HG03060 (cell line): ENCODE measurements at regions not wholly inside any gene's neighbourhood (a gene's known extent, or its start where the extent isn't known, plus 50 kb on each side); places are given as distances from the start of the nearest gene placed in this dataset.

Experiments used
- ATAC-seq: cut with Tn5 transposase; IDR thresholded peaks from one replicate; pipeline ENCODE4 v1.9.1; 2021; ENCODE audit warnings: low read depth, moderate number of reproducible peaks; ENCODE audit not compliant: unreplicated experiment

DNA sequence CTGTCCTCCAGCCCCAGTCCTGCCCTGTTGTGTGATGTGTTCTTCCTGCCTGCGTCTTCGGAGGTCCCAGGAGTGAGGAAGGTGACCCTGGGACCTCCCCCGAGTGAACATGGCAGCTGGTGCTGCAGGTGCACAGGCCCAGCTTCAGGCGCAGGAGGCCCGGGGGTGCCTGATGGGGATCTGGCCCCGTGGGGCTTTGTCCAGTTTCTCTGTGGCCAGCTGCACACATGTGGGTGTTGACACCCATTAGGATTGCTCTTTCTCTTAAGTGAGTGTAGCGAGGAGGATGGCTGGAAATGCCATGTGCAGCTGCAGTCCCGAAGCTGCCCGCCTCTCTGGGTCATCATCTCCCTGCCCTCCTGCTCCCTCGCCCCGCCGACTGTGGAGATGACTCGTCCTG is 1279.7 kb downstream of the BRD1 start:
- ATAC-seq, result no peak

DNA sequence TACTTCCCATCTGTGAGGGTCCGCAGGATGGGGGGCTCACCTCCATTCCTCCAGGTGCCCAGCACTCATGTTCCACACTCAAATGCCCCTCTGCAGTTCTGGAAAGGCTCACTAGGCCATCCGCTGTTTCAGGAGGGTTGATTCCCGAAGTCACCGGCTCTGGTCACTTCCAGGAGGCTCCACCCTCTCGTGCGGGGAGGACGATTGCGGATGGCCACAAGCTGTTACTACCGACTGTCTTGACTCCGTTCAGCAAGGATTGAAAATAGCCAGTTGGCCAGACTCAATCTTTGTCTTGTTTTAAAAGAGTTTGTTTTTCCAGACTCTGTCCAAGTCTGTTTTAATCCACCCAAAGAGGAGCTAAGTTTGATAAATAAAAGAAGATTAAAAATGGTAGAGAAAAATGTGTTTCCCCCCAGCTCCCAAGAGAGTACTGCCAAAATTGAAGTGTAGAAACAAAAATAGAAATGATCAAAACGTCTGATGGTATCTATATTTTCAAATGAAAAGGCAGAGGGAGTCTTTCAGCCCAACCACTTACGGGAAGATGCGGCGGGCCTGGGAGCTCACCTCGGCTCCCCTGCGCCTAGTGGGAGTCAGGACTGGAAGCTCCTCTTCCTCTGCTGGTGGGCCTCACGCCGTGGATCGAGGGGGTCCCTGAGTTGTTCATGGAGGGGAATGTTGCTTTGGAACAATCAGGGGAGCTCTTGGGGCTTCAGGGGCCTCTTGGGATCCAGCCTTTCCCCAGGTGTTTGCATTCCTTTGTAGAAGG is 1280.8 kb downstream of the BRD1 start:
- no peak for ATAC-seq

DNA sequence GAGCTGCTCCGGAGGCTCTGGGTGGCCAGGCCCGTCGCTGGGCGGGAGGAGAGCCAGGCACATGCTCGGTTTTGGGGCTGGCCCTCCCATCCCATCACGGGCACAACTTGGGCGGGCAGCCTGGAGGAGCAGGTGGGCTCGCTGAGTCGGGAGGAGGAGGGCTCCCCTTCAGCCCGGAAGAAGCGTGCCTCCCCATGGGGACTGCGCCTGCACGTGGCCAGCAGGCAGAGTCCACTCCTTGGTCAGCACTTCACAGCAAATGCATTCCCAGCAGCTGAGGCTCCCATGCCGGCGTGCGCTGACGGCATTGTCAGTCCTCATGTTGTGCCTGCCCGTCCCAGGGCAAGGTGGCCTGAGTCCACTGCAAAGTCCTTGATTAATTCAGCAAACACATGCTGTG is 1281.7 kb downstream of the BRD1 start:
- no peak for ATAC-seq

DNA sequence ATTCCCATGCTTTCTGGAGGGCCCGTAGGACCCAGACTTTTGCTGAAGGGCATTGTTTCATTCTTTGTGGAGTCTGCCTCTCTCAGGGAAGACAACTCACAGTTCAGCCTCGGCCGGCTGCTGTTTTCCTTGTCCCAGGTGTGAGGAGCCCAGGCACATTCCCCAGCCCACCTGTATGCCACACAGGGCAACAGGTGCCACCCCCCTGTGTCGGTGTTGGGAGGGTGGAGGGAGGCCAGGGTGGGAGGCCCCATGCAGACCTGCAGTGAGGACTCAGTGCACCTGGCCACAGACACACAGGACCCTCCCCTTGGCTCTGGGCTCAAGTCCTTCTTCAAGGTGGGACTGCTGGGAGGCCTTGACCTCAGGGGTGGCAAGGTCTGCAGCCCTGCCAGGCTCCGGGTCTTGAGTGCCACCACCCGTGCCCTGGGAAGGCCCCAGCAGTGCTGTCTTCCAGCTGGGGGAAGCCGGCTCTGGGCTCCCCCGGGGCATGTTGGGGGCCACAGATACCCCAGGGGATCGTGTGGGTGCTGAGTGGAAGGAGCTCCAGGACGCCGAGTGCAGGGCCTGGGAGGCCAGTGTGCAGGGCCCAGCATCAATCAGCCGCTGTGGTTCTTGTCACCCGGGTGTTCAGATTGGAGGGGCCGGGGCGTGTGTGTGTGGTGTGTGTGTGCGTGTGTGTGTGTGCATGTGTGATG is 1286.1 kb downstream of the BRD1 start:
- no peak for ATAC-seq

DNA sequence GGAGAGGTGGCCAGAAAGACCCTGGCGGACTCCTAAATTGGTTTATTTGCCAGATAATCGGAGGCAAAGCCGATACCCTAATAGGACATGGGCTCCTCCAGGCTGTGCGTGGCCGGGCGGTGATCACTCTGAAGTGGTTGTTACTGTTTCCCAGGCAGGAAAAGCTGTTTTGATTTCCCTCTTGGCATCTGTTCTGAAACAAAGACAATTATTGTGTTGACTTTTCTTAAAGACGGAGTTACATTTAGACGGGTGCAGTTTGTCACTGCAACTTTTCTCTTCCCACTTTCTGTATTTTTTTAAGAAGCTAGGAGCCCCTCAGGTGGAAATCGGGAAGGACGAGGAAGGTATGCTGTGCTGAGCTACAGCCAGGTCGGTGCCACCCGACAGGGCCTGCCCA is 1288.4 kb downstream of the BRD1 start:
- ATAC-seq, result no peak

DNA sequence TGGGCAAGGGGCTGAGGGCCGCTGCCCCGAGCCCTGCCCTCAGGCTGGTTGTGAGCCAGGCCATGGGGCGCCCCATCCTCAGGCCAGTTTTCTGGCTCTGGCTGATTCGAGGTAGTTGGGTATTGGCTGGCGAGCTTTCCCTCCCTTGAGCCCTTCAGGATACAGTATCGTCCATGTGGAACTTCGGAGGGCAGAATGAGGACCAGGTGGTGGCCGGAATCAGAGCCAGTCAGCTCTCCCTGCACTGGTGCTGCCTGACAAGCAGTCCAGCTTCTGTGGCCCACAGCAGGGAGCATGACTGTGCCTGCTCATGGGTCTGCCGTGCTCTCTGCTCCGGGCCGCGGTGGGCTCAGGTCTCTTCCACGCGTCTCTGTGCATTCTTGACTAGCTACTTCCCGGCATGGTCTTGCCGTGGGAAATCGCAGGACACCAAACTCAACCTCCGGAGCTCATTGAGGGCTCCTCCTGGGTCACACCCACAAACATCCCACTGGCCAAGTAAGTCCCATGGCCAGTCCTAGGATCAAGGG is 1289.3 kb downstream of the BRD1 start:
- ATAC-seq, result no peak

DNA sequence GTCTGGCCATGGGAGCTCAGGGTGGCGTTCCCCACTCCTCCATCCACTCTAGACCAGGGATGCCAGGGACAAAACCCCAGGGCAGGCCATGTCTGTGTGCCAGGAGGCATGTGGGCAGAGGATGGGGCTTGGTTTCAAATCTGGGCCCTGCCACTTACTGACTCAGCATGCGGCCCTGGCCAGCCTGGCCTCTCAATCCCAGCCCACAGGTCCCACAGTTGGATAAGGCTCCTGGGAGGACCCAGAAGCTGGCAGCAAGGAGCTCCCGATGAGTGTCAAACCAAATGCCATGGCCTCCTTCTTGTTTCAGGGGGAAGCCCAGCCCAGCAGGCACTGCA is 1290.4 kb downstream of the BRD1 start:
- ATAC-seq, result no peak

DNA sequence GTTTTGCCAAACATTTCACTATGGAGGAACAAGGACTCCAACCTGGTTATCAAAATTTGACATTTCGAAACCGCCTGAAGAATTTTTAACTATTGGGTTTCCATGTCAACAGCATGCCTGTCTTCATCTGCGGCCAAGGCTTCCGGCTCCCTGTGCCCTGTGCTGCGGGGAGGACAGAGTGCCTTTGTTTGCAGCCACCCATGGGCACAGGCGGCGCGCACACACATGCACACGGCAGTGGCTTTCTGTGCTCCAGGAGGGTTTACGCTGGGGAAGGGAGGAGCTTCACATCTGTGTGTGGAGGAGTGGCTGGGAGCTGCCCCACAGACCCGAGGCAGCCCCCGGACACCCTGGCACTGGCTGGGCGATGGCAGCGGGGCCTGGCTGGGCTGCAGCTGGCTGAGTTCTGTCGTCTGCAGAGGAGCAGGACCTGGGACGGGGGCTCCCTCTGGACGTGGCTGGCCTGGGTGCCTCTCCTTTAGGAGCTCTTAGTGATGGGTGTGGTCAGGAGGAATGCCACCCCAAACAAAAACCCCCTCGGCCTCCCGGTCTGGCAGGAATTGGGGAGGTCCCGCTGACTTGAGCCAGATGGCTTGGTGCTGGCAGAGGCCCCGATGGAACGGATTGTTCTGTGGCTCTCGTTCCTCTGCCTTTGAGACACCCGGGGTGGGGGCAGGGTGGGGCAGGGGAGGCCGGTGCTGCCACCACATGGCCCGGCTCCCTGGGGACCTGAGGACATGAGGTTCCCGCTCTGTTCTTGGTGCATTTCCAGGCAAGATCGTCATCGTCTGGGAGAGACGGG is 1290.9 kb downstream of the BRD1 start:
- ATAC-seq, result no peak

DNA sequence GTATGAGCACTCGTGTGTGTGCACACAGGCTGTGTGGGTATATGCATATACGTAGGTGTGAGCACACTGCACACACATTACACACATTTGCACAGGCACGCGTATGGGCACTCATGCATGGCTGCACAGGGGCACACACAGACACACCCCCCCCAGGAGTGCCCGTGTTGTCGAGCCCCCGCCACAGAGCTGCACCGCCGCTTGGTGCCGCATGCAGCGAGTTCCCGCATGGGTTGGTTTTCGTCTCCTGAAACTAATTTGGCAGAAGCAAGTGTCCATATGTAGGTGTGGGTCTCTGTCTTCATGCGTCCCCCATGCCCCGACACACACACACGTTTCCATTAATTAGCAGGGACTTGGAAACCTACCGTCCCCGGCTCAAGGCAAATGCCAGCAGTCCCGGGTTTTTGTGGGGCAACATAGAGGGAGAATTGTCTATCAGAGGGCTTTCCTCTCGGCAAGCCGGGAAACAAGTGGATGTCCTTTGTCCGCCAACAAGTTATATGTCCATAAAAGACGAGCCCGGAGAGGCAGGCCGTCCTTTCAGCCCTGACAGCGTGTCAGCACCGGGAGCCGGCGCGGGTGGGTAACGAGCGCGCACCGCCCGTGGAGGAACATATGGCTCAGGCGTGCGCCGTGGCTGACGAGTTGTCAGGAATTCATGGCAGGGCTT is 1291.7 kb downstream of the BRD1 start:
- no peak for ATAC-seq

DNA sequence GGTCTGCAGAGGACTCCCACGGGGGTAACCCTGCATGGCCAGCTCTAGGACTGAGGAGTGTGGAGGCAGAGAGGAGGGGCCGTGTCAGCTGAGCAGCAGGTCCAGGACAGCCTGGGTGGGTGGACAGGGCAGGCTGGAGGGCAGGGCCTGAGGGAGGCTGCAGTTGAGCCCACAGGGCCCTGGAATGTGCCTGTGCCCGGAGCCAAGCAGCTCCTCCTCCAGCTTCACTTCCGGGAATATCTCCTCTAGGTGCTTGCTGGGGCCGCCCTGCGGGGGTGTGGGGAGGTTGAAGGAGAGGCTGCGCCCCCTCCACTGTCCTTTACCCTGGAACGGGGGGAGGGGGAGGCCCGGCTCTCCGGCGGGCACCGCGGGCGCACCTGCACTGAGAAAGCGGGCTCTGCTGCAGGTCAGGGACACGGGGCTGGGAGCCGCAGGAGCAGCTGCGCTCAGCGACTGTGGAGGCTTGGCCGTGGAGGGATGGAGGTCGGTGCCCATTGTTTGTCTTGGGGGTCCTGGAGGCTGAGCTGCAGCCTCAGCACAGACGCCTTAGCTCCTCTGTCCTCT is 1293.2 kb downstream of the BRD1 start:
- ATAC-seq, result no peak

DNA sequence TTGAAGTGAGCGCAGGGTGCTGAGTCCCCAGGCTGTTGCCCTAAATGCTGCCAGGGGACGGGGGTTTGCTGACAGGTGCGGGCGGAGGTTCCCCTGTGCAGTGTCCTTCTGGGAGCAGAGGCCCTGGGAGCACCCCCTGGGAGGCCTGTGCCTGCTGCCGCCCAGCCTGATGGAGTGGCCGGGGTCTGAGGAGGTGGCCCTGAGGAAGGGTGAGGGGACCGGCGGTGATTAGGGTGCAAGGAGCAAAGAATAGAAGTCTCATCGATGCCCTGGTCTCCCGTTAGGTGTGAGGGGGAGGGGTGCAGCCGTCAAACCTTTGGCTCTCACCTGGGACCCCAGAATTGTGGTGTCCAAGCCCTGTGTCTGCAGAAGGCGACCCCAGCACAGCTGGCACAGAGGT is 1294.7 kb downstream of the BRD1 start:
- no peak for ATAC-seq

DNA sequence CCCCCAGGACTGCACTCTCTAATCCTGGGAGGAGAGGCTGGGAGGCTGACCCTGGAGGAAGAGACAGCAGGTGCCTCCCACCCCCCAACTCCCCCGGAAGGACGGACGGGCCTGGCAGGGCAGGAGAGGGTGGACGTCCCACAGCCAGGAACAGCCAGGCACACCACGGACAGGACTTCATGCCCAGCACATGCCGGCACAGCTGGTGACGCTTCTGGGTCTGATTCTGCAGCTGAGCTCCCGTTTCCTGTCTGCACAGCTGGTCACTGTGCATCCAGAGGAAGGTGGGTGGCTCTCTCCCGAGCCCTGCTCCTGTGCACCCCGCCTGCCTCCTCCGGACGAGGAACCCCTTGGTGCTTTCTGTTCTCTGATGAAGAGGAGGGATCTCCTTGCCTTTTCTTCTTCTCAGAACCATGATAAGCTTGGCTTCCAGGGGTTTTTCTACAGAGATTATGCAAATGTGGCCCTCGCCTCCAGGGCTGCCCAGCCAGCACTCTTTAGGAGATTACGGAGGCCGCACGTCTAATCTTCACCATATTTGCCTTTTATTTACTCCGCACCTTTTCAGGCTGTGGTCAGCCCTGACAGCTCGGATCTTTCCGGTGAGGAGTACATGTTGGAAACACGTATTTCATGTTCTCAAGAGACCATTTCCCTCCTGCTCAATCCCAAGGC is 1295.8 kb downstream of the BRD1 start:
- no peak for ATAC-seq

DNA sequence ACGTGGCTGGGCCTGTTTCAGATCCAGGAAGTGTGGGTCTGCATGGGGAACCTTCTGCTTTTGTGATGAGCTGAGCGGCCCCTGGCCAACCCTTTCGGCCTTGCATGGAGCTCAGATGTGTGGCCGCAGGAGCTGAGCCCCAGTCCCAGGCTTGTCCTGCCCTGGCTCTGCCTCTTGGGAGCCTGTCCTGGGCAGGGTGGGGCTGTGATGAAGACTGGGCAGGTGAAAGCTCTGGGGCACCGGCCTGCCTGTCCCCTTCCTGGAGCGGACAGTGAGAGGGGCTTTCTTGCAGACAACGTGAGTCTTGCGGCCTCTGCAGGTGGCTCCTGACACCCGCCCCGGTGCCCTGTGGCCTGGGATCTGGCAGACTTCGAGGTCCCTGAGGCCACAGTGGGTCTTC is 1296.6 kb downstream of the BRD1 start:
- ATAC-seq, result no peak

DNA sequence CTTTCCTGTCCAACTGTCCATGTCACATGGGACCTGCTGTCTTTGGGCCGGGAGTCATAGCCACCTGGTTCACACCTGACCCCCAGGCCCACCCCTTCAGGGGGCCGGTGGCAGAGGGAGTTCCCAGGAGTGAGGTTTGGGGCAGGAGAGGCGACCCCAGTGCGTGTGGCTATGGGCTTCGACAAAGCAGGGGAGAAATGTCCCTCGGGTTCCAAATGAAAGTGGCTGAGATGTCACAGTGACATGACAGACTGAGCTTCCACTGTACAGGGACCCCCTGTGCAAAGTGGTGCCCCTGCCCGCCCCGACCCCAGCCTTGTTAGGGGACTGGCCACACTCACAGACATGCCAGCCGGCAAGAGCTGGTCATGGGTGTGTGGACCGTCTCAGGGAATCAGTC is 1297.0 kb downstream of the BRD1 start:
- ATAC-seq, result no peak

DNA sequence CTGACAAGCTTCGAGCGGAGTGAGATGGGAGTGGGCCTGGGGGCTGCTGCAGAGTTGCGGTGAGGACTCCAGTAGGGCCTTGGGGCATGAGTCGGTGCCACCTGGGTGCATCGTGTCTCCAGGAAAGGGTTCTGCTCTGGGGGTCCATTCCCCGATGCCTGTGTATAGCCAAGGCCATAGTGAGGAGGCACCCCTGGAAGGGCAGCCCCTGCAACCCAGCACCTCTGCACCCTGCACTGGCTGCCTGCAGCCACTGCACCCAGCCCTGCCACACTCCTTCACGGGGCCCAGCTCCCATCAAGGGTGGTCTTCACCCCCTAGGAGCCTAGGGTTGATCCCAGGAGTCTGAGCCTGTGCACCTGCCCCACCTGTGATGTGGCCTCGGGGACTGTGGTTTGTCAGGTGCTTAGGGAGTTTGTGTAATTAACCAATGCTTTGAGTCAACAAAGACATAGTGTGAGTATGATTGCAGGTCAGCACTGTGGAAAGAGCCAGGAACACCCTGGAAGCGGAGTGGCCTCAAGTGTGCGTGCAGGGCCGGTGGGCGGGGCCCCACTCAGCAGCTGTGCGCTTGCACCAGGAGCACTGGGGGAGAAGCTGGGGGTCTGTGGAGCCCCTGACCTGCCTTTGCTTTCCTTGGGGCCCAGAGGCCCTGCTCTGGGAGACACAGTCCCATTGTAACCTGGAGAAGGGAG is 1299.3 kb downstream of the BRD1 start:
- ATAC-seq, result no peak

DNA sequence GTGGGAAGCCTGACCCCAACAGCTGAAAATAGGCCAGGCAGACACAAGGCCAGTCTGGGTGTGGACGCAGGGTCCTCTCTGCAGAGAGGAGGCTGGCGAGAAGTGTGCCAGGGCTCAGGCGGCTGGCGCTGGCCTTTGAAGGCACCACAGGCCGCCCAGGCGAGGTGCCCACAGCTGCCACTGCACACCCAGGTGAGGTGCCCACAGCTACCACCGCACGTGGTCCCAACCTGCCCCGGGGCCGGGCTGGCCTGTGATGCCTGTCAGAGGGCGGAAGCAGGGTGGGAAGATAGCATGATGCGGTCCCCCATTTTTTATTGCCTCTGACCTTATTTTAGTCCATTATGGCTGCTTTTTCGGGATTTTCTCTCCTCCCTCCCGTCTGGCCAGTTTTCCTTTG is 1303.9 kb downstream of the BRD1 start:
- no peak for ATAC-seq

DNA sequence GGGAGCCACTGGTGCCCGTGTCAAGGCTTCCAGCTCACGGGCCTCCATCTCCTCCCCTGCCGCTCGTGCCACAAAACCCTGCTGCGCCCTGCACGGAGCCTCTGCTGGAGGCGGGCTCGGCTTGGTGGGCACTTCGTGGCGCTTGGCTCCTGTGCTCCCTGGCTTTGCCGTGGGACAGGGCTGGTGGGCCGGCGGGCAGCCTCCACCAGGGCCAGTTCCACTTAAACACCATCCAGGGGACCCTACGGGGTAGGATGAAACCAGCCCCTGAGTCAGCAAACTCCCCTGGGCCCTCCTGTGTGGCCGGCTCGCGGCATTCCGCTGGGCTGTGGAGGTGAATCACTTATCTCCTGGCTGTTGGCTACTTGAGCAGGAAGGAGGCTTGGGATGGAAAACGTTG is 1304.6 kb downstream of the BRD1 start:
- no peak for ATAC-seq

DNA sequence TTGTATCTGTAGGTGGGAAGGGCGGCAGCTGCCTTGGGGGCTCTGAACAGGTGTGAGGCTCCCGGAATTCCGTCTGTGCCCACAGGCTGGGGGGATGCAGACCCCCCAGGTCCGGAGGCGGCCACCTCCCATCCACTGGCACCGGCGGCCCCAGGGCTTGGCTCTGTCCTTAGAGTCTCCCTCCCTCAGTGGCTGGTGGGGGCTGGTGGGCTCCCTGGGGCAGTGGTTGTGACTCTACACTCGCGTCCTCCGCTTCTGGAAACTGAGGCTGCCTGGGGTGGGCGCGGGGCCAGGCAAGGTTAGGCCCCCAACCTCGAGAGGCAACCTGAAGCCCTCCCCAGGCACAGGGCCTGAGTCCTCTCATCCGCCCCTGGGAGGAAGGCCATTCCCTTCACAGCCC is 1305.4 kb downstream of the BRD1 start:
- ATAC-seq, result no peak

DNA sequence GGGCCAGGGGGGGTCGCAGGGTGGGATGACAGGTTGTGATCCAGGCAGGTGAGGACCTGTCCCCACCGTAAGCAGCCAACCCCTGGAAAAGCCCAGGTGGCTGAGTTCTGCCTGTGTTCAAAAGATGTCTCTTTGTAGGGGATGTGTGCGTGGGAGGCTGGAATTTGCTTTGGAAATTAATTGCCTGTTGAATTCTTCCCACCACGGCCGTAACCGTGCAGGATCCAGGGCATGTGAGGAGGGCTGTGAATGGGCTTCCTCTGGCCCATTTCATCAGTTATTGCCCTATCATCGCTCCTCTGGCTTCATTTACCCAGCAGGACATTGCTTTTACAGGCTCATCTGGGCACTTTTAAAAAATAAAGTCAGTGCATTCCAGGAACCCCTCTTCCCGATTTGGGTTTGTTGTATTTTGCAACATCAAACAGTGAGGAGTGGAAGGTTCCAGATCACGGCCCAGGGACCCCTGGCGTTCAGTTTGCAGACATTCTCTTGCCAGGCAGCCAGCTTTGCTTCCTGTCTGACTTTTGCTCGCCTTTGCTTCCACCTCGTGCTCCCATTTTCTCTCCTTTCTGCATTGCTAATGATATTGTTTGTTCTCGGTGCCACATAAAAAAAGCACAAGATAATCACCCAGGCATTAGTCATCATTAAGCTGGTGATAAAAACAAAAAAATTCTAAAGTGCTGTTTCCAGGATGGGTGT is 1306.6 kb downstream of the BRD1 start:
- ATAC-seq, result no peak
